HuH-7 (cell line): ENCODE measurements at regions not wholly inside any gene's neighbourhood (a gene's known extent, or its start where the extent isn't known, plus 50 kb on each side); places are given as distances from the start of the nearest gene placed in this dataset.
"Not testable (repeated sequence)": the region's sequence is repeated elsewhere in the genome, so short reads cannot be mapped to it uniquely, and the experiment has no call there.

Experiments used
- DNase-seq: peaks from one replicate; pipeline ENCODE4 v3.0.0; 2011; ENCODE audit warnings: low spot score

DNA sequence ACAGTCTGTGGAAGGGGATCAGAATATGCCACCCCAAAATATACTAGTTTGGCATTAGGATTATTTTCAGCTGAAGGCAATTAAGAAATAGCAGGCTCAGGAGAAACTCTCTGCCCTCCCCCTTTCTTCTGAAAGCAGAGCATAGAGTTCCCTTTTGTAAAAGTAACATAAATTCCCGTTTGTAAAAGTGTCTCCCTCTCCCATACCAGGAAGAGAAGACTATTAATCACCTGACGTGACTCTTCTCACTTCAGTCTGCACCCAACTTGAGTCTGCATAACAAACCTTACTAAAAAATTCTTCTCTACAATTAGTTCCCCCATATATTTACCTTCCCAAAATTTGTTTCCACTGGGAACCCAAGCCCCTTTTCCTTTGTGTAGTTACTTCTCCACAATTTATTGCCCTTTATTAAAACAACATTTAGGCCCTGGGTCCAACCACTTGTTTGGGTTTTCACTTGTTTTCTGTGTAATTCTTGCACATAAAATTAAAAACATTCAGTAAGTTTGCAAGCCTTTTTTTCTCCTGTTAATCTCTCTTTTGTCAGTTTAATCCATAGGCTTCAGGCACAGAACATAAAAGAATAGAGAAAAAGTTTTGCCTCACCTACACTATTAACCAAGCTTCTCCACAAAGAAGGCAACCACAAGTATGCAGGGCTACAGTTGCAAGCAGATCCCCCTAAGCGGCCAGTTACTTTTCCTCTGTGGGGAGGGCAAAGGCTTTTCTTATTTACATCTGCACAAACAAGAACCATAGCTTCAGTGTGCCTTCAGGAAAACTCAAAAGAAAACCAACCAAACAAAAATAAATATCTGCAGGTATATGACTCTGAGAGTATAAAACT lies 73.8 kb upstream of the EPCAM start:
- no peak for DNase-seq

DNA sequence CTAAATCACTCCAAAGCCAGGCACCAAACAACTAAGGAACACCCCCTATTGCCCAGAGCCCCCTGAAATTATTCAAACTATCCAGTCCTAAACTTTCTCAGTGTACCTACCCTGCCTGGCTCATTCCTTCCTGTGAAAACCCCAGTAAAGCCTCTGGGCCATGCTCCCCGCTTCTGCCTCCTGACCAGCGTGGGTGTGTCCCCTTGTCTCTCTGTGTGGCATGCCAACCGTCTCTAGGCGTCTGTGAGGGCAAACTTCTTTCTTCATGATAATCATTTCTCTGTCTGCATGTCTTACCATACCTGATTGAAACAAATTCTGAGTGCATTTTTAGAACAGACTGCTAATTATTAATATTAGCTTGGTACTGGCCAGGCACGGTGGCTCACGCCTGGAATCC lies 75.1 kb upstream of the EPCAM start:
- DNase-seq = no peak

DNA sequence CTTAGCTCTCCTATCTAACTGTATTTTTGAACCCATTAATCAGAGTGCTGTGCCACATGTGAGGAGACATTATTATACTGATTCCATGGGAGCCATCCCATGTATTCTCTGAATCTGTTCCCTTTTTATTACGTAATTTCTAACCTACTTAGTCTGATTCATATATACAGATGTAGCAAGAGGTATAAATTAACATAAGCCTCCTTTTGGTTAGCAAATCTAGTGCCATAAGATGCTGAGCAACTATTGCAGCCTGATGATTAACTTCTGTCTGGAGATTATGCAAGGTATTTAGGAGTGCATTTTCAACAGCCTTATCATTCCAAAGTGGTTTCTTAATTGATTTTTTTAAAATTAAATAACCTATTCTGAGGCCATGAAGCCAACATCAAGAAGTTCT lies 80.2 kb upstream of the EPCAM start:
- DNase-seq = no peak

- no peak for DNase-seq
Observed at GRCh38 chr2:47283659-47284058, 85.5 kb upstream of the EPCAM start.

GRCh38 chr2:47282621-47283272 lies 86.4 kb upstream of the EPCAM start:
- DNase-seq = no peak

- DNase-seq = not testable (repeated sequence)
Observed at GRCh38 chr2:47279525-47279924, 89.6 kb upstream of the EPCAM start.

- DNase-seq = no peak
Observed at GRCh38 chr2:47277987-47278386, 91.1 kb upstream of the EPCAM start.

- DNase-seq = no peak
Observed at GRCh38 chr2:47277187-47277586, 91.9 kb upstream of the EPCAM start.

GRCh38 chr2:47276061-47276460 lies 93.0 kb upstream of the EPCAM start:
- no peak for DNase-seq

DNA sequence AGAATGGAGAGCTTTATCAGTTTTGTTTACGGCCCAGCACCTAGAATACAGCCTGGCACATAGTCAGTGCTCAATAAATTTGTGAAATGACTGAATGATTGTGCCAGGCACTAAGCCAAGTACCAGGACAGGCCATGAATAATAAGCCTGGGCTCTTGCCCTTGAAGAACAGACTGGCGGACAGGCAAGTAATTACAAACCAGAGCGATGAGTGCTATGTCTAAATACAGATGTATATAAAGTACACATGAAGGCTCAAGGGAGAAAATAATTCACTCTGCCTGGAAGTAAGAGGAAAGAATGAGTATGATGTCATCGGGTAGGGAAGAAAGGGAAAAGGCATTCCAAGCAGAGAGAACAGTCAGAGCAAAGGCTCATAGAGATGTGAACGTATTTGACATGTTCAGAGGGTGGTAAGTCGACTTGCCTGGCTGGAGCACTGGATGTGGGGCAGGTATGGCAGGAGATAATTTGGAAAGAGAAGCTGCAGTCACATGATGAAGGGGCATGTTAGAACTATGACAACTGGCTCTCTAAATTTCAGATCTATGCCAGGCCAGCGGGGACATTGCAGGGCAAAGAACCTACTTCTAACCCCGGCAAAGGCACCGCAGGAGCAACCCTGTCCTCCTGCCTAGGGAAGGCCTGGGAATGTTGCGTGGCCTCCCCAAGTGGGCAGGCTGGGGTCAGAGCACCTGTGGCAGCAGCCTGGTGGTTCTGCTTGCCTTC lies 94.9 kb upstream of the EPCAM start:
- DNase-seq = no peak

- DNase-seq = no peak
Observed at GRCh38 chr2:47272905-47273758, 96.0 kb upstream of the EPCAM start.

- DNase-seq = peak; percentile 68
Observed at GRCh38 chr2:47272031-47272864, 95.9 kb upstream of the CALM2 start.

- no peak for DNase-seq
Observed at GRCh38 chr2:47271054-47272000, 95.0 kb upstream of the CALM2 start.

DNA sequence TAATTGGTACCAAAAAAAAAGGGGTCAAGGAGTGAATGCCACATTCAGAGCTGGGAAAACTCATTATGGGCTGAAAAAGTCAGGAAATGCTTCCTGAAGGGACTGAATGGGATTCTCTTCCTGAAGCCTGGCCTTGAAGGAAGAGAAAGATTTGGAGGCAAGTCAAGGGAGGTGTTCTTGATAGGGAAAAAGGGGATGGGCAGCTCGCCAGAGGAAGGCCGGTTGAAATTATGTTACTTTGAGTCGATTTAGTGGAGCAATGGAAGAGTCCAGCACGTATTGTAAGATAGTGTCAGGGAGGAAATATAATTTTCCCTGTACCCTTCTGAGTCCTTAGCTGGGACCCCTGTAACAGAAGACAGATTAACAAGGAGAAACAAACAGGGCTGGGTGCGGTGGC lies 94.1 kb upstream of the CALM2 start:
- no peak for DNase-seq

DNA sequence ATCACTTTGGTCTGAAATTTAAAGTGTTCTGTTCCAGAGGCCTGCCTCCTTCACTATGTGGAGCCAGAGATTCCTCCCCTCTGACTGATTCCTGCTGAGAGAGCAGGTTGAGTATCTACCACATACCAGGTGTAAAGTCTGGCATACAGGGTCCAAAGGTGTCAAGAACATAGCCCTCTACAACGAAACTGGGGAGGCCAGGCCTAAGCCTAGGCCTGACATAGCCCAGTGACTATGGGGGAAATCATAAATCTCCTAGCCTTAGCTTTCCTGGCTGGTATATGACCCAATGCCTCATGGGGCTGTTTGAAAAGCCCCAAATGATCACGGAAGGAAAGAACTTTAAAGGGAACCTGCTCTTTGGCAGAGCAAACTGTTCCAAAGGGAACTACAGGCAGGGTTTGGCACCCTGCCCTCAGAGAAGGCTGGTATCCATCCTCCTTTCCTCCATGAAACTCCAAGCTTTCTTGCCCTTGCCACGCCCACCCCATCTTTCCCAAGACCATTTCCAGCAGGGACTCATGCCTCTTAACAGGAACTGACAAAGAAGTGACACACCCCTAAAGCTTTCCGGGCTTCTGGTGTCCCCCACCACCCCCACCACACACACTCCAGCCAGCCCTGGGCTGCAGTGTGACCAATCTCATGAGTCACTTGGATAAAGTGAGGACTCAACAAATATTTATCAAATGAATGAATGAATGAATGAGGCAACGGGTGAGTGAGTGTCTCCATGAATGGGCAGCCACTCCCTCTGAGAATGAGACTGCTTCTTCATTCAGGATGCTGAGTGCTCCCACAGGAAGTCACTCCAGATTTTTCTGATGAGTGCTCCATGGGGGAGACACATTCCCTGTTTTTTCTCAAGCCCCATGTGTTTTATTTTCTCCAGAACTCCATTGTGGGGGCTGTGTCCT lies 93.3 kb upstream of the CALM2 start:
- DNase-seq = no peak

- DNase-seq = no peak
Observed at GRCh38 chr2:47267711-47268086, 91.4 kb upstream of the CALM2 start.

GRCh38 chr2:47266939-47267710 lies 90.8 kb upstream of the CALM2 start:
- DNase-seq = no peak

DNA sequence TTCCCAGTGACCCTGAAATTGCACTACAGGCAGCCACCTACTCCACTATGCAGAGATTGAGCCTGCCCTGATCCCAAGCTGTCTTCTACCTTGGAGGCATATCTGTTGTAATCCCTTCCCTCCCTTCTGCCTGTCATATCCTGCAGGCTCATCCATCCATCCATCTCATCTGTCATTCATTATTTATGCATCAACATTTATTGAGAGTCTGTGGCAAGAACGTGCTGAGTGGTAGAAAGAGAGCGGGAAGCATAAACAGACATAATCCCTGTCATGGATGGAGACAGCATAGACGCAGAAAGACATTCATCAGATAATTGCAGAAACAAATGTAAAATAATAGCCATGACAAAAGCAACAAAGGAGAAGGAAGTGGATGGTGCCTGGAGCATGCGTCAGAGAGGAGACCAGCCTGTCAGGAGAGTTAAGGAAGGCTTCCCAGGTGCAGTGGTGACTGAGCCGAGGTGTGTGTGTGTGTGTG lies 89.5 kb upstream of the CALM2 start:
- DNase-seq = no peak
